ENCODE measurements at regions not wholly inside any gene's neighbourhood (a gene's known extent, or its start where the extent isn't known, plus 50 kb on each side); places are given as distances from the start of the nearest gene placed in this dataset.

DNA sequence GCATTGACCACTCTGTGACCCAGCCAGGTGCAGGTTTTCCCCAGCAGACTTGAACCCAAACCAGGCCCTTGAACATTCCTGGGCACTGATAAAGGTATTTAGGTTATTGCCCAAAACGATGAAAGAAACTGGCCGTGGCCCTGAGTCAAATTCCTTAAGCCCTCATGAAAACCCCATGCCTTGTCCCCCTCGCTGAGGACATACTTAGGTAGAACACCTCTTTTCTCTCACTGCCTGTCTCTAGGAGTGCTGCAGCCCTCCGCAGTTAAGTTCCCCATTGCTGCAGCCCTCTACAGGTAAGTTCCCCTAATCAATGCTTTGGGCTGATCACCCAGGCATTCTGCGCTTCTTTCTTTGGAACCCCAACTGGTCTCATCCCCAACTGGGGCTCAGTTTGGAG, 961.6 kb downstream of the TBC1D22A start:
- FAIRE-seq (no peak), DNase-seq (ENCODE audit: insufficient read length, low spot score) (no peak)
- TF ChIP-seq, protein P1, sequence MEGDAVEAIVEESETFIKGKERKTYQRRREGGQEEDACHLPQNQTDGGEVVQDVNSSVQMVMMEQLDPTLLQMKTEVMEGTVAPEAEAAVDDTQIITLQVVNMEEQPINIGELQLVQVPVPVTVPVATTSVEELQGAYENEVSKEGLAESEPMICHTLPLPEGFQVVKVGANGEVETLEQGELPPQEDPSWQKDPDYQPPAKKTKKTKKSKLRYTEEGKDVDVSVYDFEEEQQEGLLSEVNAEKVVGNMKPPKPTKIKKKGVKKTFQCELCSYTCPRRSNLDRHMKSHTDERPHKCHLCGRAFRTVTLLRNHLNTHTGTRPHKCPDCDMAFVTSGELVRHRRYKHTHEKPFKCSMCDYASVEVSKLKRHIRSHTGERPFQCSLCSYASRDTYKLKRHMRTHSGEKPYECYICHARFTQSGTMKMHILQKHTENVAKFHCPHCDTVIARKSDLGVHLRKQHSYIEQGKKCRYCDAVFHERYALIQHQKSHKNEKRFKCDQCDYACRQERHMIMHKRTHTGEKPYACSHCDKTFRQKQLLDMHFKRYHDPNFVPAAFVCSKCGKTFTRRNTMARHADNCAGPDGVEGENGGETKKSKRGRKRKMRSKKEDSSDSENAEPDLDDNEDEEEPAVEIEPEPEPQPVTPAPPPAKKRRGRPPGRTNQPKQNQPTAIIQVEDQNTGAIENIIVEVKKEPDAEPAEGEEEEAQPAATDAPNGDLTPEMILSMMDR (IDR thresholded peaks at IDR 0.05; ENCODE audit: insufficient read depth, missing control alignments) = no peak

DNA sequence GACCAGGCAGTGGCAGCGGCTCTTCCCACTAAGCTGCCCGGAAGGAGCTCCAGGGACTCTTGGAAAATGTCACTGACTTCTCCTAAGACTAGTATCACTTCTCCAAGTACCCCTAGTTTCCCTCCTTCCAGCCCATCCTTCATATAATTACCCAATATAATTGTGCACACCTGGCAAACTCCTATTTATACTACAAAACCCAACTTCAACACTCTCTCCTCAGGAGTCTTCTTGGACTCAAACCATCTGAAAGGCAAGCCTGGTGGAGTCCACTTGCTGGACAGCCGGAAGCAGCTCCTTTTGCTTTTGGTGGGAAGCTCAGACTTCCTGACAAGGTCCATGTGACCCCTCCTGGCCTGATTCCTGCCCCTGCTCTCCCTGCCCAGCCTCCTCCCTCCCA, 955.9 kb downstream of the TBC1D22A start:
- no peak for FAIRE-seq

DNA sequence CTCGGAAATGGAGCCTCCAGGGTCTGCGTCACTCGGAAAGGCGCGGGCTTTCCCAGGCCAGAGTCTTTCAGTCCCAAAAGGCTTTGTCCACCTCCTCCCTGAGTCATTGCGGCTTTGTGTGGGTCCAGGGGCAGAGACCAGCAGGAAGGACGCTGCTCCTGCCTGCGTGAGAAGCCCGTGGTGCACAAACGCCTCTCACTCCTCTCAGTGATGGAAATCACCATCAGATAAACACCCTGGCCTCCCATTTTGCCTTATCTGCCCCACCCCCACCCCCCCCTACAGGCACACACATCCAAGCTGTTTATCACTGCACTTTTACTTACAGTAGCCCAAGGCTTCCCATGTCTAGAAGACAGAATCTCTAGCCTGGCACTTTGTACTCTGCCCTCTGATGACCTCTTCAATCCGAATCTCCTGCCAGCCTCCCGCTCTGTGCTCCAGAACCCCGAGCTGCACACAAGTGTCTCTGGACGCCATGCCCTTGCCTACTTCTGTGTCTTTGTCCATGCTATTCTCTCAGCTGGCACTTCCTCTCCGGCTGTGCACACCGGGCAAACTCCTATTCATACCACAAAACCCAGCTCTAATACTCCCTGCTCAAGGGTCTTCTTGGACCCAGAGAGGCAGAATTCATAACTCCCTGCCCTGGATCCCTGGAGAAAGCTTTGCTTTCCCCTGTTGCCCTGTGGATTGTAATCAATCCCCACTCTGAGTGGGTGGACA, 954.6 kb downstream of the TBC1D22A start:
- FAIRE-seq = no peak
- TF ChIP-seq, protein P1 (IDR thresholded peaks at IDR 0.05; ENCODE audit: insufficient read depth, missing control alignments) = no peak

More for the DNA sequence above, 955.9 kb downstream of the TBC1D22A start:
- no peak for DNase-seq (ENCODE audit: insufficient read length, low spot score)
- TF ChIP-seq, protein P1 (IDR thresholded peaks at IDR 0.05; ENCODE audit: insufficient read depth, missing control alignments) = no peak

DNA sequence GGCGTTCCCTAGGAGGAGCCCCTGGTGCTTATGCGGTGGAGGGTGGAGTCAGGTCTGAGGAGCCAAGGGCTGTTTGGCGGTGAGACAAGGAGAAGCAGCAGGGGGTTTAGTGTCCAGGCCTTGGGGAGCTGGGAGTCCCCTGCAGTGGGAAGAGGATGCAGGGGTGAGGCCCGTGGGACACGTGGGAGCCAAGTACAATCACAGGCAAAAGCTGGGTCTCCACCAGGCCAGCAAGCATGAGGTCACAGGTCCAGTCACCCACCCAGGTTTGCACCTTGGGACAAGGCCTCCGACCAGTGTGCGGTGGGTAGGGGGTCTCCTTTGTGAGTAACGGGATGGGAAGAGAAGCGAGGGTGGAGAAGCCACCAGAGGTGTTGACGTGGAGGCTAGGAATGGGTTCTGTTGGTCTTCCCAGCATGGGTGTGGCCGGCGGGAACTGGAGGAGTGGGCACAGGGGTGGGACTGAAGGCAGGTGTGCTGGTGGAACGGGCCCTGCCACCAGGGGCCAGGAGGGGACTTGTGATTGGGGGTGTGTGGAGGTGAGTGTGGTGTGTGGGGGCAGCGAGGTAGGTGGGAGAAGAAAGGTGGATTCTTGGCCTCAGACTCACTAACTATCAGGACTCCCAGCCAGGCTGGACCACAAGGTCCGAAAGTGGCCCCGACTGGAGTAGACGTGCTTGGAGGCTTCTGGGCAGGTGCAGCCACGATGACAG, 953.6 kb downstream of the TBC1D22A start:
- FAIRE-seq (no peak), DNase-seq (ENCODE audit: insufficient read length, low spot score) (no peak)
- TF ChIP-seq, protein P1 (IDR thresholded peaks at IDR 0.05; ENCODE audit: insufficient read depth, missing control alignments) = no peak

More for the DNA sequence above, 954.6 kb downstream of the TBC1D22A start:
- no peak for DNase-seq (ENCODE audit: insufficient read length, low spot score)

DNA sequence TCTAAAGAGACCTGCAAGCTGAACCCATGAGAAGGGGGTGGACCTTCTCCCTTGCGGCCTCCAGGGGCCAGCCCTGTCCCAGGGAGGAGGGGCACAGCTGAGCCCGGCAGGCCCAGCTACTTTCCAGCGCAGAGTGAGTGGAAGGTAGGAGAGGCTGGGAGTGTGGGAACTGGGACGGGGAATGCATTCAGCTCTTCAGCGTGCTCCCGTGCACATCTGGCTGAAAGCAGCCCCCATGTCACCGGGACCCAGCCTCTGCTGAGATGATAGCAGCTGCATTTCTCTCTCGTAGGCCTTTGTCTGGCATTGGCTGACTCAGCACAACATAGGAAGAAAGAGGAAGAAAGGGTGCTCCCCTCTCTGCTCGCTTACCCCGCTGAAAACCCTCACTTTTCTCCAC, 951.5 kb downstream of the TBC1D22A start:
- TF ChIP-seq, protein P1 (IDR thresholded peaks at IDR 0.05; ENCODE audit: insufficient read depth, missing control alignments) = no peak
- DNase-seq (ENCODE audit: insufficient read length, low spot score) (no peak), FAIRE-seq (no peak)

DNA sequence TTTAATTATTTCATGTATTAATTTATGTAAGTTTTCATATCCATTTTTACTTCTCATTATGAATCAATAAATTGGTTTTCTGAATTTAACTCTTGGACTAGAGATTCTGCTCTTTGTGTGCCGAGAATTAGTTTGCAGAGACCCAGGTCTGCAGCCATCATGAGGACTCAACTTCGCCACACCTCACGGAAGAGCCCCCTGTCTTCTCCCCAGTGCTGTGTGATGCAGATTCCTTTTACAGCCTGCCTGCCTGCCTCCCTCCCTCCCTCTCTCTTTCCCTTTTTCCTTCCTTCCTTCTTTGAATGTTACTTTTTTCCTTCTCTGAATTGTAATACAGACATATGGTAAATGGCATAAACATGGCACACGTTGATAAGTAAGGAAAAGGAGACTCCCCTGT, 947.7 kb downstream of the TBC1D22A start:
- DNase-seq (ENCODE audit: insufficient read length, low spot score) (no peak), FAIRE-seq (no peak)
- TF ChIP-seq, protein P1 (IDR thresholded peaks at IDR 0.05; ENCODE audit: insufficient read depth, missing control alignments) = no peak

DNA sequence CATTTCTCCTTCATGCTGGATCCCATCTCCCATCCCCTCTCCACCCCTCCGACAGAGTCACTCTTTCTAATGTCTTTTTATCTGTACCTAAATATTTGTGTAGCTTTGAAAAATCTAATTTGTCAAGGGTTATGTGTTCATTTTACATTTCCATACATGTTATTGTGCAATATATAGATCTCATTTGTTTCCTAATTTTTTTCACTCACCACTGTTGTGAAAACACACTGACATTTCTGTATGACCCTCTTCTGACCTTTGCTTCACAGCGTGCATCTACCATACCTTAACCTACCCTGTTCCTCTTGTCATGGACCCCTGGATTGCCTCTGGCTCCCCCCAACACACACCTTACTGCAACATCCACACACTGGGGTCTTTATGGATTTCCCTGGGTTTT, 942.9 kb downstream of the TBC1D22A start:
- TF ChIP-seq, protein P1 (IDR thresholded peaks at IDR 0.05; ENCODE audit: insufficient read depth, missing control alignments) = no peak
- DNase-seq (ENCODE audit: insufficient read length, low spot score) = no peak
- no peak for FAIRE-seq

Measured in D721Med (cell line).